DND-41 (cell line): ENCODE measurements at regions not wholly inside any gene's neighbourhood (a gene's known extent, or its start where the extent isn't known, plus 50 kb on each side); places are given as distances from the start of the nearest gene placed in this dataset.
"Not testable (repeated sequence)": the region's sequence is repeated elsewhere in the genome, so short reads cannot be mapped to it uniquely, and the experiment has no call there.

Experiments used
- ATAC-seq: fragments of 200-7000 bp; cut with Tn5 transposase; 3 replicates; pipeline ENCODE4 v1.9.1; 2021; ENCODE audit warnings: low read depth; ENCODE audit not compliant: insufficient read depth
- DNase-seq: peaks from one replicate; pipeline ENCODE4 v3.0.0-alpha.2; 2020
- H2AFZ ChIP-seq: 2 replicates; pipeline ENCODE4 v1.6.0; 2012; ENCODE audit warnings: low read depth, low read length
- H3K27ac ChIP-seq: 2 replicates; pipeline ENCODE4 v1.5.1; 2012; ENCODE audit warnings: low read length, inconsistent platforms
- H3K27me3 ChIP-seq: fragments of 200-600 bp; sonication (generic); 2 replicates; pipeline ENCODE4 v1.6.0; 2012; ENCODE audit warnings: low read length, mild to moderate bottlenecking, inconsistent platforms; ENCODE audit not compliant: insufficient read depth, poor library complexity
- H3K36me3 ChIP-seq: 2 replicates; pipeline ENCODE4 v1.5.1; 2012; ENCODE audit warnings: low read length, inconsistent platforms; ENCODE audit not compliant: insufficient read depth
- H3K4me1 ChIP-seq: 2 replicates; pipeline ENCODE4 v1.5.1; 2012; ENCODE audit warnings: mild to moderate bottlenecking, low read length; ENCODE audit not compliant: insufficient read depth
- H3K4me2 ChIP-seq: 2 replicates; pipeline ENCODE4 v1.6.0; 2012; ENCODE audit warnings: mild to moderate bottlenecking, moderate library complexity, low read length, inconsistent platforms; ENCODE audit not compliant: insufficient read depth
- H3K4me3 ChIP-seq, 2 experiments: fragments of 200-600 bp in 1 of 2; shearing (Covaris generic) in 1 of 2; 2 replicates each; pipeline ENCODE4 v1.5.1; 2012 to 2016; ENCODE audit warnings: inconsistent platforms in 2 of 2, low read length in 2 of 2, mild to moderate bottlenecking in 2 of 2, low read depth in 1 of 2, moderate library complexity in 1 of 2
- H3K79me2 ChIP-seq: 2 replicates; pipeline ENCODE4 v1.6.0; 2012; ENCODE audit warnings: low read length, inconsistent platforms; ENCODE audit not compliant: insufficient read depth
- H3K9ac ChIP-seq: 2 replicates; pipeline ENCODE4 v1.6.0; 2012; ENCODE audit warnings: low read depth, mild to moderate bottlenecking, inconsistent platforms, low read length, moderate library complexity
- H3K9me3 ChIP-seq: 2 replicates; pipeline ENCODE4 v1.5.1; 2012; ENCODE audit warnings: low read length, moderate library complexity, mild to moderate bottlenecking, inconsistent platforms; ENCODE audit not compliant: insufficient read depth, severe bottlenecking
- H4K20me1 ChIP-seq: 2 replicates; pipeline ENCODE4 v1.6.0; 2012; ENCODE audit warnings: low read length; ENCODE audit not compliant: insufficient read depth
- EZH2 ChIP-seq: IDR thresholded peaks from 3 replicates; pipeline ENCODE4 v1.6.1; 2012; ENCODE audit warnings: borderline replicate concordance, low read depth, mild to moderate bottlenecking, moderate library complexity, low read length, inconsistent platforms; ENCODE audit not compliant: severe bottlenecking
- TF ChIP-seq, protein P1 (sequence below): IDR thresholded peaks from 2 replicates; pipeline ENCODE4 v1.5.1; 2012; ENCODE audit warnings: borderline replicate concordance, low read length, moderate library complexity, mild to moderate bottlenecking; ENCODE audit not compliant: poor library complexity, severe bottlenecking; ENCODE audit errors: extremely low read depth

DNA sequence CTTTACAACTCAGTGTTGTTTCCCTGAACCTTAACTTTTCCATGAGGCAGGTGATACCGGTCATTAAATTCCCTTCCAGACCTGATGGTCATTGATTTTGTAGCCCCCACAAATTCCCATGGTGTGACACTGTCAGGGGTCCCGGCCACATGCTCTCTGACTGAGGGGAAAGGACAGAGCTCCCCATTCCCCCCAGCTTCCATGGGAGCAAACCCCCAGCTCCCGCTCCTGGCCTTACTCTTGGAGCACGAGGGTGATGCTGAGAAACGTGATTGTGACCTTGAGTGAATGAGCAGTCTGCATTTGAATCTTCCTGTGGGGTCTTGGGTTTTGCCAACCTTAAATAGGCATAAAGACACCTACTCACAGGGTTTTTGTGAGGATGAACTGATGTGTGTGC lies 366.8 kb downstream of the RPS6KC1 start:
- H3K36me3 ChIP-seq, result no peaks in the 10 kb centered on the region
- peaks cover 4% of the 10 kb centered on the region for H3K27me3 ChIP-seq
- DNase-seq (no peak), ATAC-seq (no peak)
- H2AFZ ChIP-seq, result no peak overlapping the region
- H3K4me3 ChIP-seq, result no peak overlapping the region
- TF ChIP-seq, protein P1, sequence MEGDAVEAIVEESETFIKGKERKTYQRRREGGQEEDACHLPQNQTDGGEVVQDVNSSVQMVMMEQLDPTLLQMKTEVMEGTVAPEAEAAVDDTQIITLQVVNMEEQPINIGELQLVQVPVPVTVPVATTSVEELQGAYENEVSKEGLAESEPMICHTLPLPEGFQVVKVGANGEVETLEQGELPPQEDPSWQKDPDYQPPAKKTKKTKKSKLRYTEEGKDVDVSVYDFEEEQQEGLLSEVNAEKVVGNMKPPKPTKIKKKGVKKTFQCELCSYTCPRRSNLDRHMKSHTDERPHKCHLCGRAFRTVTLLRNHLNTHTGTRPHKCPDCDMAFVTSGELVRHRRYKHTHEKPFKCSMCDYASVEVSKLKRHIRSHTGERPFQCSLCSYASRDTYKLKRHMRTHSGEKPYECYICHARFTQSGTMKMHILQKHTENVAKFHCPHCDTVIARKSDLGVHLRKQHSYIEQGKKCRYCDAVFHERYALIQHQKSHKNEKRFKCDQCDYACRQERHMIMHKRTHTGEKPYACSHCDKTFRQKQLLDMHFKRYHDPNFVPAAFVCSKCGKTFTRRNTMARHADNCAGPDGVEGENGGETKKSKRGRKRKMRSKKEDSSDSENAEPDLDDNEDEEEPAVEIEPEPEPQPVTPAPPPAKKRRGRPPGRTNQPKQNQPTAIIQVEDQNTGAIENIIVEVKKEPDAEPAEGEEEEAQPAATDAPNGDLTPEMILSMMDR, result no peak
- TF ChIP-seq EZH2, result no peak
- H3K4me1 ChIP-seq, result no peaks in the 10 kb centered on the region
- H3K9ac ChIP-seq, result no peak overlapping the region
- H3K9me3 ChIP-seq, result no peaks in the 10 kb centered on the region
- no peaks in the 10 kb centered on the region for H4K20me1 ChIP-seq
- no peaks in the 10 kb centered on the region for H3K79me2 ChIP-seq
- no peak overlapping the region for H3K4me2 ChIP-seq
- H3K27ac ChIP-seq, result no peak overlapping the region

DNA sequence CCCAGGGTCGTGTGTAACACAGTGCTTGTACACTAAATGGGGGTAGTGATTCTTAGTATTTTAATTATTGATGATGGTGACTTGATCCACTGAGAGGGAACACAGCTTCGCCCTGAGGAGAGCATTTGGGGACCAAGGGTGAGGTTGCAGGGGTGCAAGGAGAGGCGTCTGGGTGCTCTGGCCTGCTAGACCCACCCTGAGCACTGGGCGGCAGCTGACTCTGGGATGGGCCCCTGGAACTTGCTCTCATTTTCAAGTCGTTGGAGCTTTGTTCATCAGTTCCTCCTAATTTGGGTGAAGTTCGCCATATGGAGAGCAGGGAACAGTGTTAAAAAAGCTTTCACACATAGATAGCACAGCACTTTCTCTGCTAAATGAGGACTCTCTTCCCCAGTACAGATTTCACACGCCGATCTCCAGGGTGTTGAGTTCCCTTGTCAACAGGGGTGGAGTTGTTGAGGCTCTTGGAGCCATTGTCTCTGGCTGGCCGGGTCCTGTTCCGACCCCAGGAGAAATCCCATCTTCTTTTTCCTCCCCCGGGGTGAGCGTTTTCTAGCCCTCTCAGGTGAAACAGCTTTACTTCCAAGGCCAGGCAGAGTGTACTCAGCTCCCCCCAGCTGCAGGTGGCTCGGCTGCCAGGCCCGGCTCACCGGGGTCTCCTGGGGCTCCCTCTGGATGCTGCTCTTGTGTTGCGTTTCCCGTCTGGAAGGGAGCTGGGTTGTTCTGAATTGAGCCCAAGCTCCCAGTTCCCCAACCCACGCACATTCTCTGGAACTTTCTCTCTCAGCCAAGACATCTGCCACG lies 367.4 kb downstream of the RPS6KC1 start:
- Histone ChIP-seq H3K9me3 (no peaks in the 10 kb centered on the region), H3K9ac (no peak overlapping the region), H3K36me3 (no peaks in the 10 kb centered on the region), H3K79me2 (no peaks in the 10 kb centered on the region), H3K27me3 (peaks cover 4% of the 10 kb centered on the region), H2AFZ (no peak overlapping the region), H3K4me1 (no peaks in the 10 kb centered on the region), H3K27ac (no peak overlapping the region), H3K4me2 (no peak overlapping the region), H3K4me3 (no peak overlapping the region), H4K20me1 (no peaks in the 10 kb centered on the region)
- no peak for TF ChIP-seq EZH2
- TF ChIP-seq, protein P1, result no peak
- DNase-seq (no peak), ATAC-seq (no peak)

DNA sequence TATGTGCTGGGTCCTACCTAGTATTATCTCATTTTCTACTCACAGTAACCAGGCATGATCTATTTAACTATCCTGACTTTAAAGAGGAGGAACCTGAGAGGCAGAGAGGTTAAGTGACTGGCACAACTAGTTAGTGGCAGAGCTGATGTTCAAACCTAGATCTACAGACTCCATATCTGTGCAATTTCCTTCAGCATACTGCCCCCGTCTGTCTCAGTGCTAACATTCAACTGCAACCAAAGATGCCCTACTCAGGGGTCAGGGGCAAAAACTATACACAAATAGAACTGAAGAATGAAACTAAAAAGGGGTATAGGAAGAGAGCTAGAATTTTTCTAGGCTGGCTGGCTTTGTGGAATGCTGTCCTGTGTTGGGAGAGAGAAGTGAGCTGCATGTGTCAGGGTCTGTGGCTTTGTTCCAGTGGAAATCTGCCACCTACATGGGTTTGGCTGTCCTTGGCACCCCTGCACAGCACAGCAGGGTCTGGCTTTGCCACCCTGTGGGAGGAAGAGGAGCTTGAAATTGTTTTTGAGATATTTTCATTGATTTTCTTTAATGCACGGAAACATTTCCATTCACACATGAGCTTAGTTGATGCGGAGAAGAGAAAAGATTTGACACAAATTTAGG lies 368.5 kb downstream of the RPS6KC1 start:
- TF ChIP-seq, protein P1, result no peak
- no peak for TF ChIP-seq EZH2
- no peak overlapping the region for H3K27ac ChIP-seq
- H3K27me3 ChIP-seq, result peaks cover 4% of the 10 kb centered on the region
- ATAC-seq (no peak), DNase-seq (no peak)
- no peak overlapping the region for H2AFZ ChIP-seq
- no peak overlapping the region for H3K9ac ChIP-seq
- no peaks in the 10 kb centered on the region for H4K20me1 ChIP-seq
- H3K4me3 ChIP-seq, result no peak overlapping the region
- no peaks in the 10 kb centered on the region for H3K79me2 ChIP-seq
- no peak overlapping the region for H3K4me2 ChIP-seq
- no peaks in the 10 kb centered on the region for H3K36me3 ChIP-seq
- H3K4me1 ChIP-seq, result no peaks in the 10 kb centered on the region
- no peaks in the 10 kb centered on the region for H3K9me3 ChIP-seq

DNA sequence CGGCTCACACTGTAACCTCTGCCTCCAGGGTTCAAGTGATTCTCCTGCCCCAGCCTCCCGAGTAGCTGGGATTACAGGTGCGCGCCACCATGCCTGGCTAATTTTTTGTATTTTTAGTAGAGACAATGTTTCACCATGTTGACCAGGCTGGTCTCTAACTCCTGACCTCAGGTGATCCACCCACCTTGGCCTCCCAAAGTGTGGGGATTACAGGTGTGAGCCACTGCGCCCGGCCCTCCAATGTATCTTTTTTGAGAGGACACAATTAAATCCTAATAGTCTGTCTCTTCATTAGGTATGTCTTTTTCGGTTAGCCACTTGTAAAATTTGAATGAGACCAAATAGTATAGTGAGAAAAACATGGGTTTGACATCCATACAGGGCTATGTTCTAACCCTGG lies 370.1 kb downstream of the RPS6KC1 start:
- not testable (repeated sequence) for H3K27me3 ChIP-seq, H3K4me2 ChIP-seq

More for the DNA sequence above, 370.1 kb downstream of the RPS6KC1 start:
- not testable (repeated sequence) for H3K4me1 ChIP-seq, H3K4me3 ChIP-seq, H3K27ac ChIP-seq, H4K20me1 ChIP-seq, DNase-seq, H2AFZ ChIP-seq, H3K79me2 ChIP-seq, H3K9ac ChIP-seq, H3K36me3 ChIP-seq, H3K9me3 ChIP-seq, ATAC-seq
